ENCODE measurements at regions not wholly inside any gene's neighbourhood (a gene's known extent, or its start where the extent isn't known, plus 50 kb on each side); places are given as distances from the start of the nearest gene placed in this dataset.

DNA sequence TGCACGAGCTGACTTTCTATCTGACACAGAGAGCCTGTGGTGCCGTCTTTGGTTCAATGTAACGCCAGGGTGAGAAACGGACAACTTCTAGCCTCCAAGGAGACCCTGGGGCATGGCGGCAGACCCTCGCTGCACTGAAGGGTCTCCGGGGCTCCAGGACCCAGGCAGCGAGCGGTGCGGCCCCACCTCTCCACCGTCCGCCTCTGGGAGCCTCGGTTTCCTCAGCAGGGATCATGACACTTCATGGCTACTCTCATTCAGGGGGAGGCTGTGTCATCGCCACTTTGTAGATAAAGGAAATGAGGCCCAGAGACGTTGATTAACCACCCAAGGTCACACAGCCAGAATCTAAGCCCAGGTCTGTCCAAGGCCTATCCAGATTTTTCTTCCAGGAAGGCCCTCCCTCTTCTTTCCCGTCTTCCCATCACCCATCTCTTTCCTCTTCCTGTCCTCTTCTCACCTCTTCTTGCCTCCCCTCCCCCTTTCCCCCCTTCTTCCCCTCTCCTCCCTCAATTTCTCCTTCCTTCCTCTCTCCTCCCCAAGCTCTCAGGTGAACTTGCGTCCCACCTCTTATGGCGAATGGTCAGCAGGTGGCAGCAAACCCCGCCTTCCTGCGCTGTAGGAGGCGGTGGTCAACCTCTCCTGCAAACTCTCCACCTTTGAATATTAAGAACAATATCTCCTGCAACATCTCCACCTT is 69.3 kb upstream of the HMX1 start:
- no peak for DNase-seq (ENCODE audit: low read depth)
- TF ChIP-seq, protein P1, sequence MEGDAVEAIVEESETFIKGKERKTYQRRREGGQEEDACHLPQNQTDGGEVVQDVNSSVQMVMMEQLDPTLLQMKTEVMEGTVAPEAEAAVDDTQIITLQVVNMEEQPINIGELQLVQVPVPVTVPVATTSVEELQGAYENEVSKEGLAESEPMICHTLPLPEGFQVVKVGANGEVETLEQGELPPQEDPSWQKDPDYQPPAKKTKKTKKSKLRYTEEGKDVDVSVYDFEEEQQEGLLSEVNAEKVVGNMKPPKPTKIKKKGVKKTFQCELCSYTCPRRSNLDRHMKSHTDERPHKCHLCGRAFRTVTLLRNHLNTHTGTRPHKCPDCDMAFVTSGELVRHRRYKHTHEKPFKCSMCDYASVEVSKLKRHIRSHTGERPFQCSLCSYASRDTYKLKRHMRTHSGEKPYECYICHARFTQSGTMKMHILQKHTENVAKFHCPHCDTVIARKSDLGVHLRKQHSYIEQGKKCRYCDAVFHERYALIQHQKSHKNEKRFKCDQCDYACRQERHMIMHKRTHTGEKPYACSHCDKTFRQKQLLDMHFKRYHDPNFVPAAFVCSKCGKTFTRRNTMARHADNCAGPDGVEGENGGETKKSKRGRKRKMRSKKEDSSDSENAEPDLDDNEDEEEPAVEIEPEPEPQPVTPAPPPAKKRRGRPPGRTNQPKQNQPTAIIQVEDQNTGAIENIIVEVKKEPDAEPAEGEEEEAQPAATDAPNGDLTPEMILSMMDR (conservative IDR thresholded peaks at IDR 0.05; ENCODE audit: low read length) = no peak
- H3K4me3 ChIP-seq (ENCODE audit: low read length) = no peak overlapping the region

DNA sequence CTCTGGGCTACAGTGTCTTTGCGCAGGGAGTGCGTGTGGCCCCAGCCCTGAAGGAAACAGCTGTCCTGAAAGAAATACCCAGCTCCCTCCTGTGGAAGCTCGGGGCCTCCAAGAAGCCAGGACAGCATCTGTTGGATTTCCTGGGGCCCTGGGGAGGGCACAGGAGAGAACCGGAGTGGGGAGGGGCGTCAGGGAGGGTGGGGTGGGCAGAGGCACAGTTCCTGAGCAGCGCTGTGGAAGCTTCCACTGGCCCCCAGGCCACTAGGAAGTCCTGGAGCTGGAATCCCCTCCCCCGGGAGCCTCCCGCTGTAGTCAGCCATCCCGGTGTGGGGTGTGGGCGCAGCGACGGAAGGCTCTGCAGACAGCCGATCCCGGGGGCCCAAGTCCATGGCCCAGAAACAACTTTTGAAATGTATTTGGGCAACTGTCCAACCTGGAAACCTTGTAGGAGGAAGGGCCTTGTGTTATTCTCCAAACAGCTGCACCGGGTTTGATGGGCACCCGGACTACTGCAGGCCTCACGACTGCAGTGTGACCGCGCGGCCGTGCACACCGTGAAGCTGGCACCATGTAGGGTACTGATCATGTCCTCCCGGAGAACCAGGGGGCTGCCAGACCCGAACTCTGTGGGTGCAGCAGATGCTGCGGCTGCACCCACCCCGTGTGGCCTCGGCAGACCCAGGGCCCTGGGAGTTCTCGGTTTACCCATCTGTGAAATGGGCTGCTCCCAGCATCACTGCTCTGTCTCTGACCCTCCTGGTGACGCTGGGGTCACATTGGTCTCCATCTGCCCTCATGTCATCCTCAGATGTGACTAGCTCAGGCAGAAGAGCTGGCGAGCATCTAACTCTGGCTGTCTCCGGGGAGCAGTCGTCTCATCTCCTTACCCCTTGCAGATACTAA is 68.5 kb upstream of the HMX1 start:
- TF ChIP-seq, protein P1 (conservative IDR thresholded peaks at IDR 0.05; ENCODE audit: low read length) = no peak
- no peak overlapping the region for H3K4me3 ChIP-seq (ENCODE audit: low read length)
- no peak for DNase-seq (ENCODE audit: low read depth)

DNA sequence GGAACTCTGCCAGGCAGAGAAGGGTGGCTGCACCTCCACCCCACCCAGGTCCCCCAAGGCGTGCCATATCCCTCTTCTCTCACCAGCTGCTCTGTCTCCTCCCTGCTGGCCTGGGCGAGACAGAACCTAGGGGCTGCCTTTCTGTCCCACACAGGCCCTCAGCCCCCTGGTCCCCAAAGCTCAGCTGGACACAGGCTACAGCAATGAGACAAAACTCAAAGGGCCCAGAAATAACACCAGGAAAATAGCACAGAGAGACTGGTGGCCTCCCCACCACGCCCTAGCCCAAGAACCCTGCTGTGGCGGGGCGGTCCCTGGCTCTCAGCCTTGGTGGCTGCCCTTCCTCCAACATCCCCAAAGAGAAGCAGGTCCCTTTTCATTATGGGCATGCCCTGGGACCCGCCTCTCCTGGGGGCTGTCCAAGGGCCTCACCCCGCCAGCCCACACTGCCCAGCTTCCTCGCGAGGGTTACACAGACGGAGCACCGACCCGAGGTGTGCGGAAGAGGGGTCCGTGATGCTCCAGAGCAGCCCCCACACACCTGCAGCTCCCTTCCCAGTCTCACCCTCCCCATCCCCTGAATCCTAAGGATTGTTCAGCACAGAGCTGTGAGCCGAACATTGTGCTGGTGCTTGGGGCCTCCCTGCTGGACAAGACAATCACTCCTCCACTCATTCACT is 67.7 kb upstream of the HMX1 start:
- TF ChIP-seq, protein P1 (conservative IDR thresholded peaks at IDR 0.05; ENCODE audit: low read length) = no peak
- DNase-seq (ENCODE audit: low read depth) = no peak
- H3K4me3 ChIP-seq (ENCODE audit: low read length) = no peak overlapping the region

DNA sequence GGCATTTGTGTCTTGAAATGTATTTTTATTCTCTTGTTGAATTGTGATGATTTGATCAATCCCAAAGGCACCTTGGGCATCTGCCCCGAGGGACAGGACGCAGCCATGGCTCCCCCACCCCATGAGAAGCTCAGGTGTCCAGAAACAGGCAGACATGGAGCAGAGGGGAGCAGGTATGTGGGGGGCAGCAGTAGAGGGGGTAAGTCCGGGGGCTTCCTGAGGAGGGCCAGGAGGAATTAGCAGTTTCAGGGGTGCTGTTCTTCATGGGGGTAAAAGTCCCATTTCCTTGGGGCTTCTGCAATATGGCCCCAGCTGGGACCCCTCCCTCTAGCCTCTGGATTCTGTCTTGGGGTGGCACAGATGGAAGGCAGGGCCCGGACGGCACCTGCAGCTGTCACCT is 67.0 kb upstream of the HMX1 start:
- DNase-seq (ENCODE audit: low read depth) = no peak

DNA sequence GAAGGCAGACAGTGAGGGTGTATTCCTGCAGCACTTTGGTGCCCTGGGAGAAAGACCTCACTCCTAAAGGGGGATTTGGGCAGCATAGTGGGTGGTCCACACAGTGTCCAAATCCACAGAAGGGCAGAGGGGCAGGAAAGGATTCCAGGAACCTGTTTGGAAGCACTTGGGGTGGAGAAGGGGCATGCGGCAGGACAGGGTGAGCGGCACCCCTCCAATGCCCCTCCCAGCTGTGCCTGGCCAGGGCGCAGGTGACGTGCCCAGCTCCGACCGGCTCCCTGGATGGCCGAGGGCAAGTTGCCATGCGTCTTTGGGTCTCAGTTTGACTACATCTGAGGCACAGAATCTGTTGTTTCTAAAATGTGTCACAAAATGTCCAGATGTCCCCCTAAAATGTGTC is 66.5 kb upstream of the HMX1 start:
- no peak overlapping the region for H3K4me3 ChIP-seq (ENCODE audit: low read length)
- TF ChIP-seq, protein P1 (conservative IDR thresholded peaks at IDR 0.05; ENCODE audit: low read length) = no peak

More for the DNA sequence above, 67.0 kb upstream of the HMX1 start:
- TF ChIP-seq, protein P1 (conservative IDR thresholded peaks at IDR 0.05; ENCODE audit: low read length) = no peak
- H3K4me3 ChIP-seq (ENCODE audit: low read length) = no peak overlapping the region

DNA sequence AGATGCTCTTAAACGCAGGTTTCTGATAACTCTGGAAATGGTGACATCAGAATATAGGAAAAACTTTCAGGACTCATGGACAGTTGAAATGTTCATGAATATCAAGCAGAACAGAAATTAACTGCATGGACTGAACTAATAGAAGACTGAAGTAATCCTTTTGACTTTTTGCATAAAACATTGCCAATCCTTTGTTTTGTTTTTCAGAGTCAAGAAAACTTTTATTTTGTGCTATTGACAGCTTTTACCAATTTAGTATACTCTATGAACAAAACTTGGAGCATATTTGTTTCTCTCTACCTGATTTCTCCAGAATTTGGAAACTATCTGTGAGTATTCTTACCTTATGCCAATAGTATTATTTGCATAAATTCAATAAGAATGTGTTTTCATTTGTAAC is 61.2 kb upstream of the HMX1 start:
- DNase-seq (ENCODE audit: low read depth) = no peak
- TF ChIP-seq, protein P1 (conservative IDR thresholded peaks at IDR 0.05; ENCODE audit: low read length) = no peak
- H3K4me3 ChIP-seq (ENCODE audit: low read length) = no peak overlapping the region

More for the DNA sequence above, 66.5 kb upstream of the HMX1 start:
- no peak for DNase-seq (ENCODE audit: low read depth)

Measured in AG10803 (cell line).